Stimulated activated CD8-positive, alpha-beta memory T cell treated with anti-CD3 and anti-CD28 coated beads, Interleukin-15, amount 100 ng/mL, for 24 hours (primary cell): ENCODE measurements at regions not wholly inside any gene's neighbourhood (a gene's known extent, or its start where the extent isn't known, plus 50 kb on each side); places are given as distances from the start of the nearest gene placed in this dataset.

Experiments used
- DNase-seq: peaks from one replicate; pipeline ENCODE4 v3.0.0-alpha.2; 2020; ENCODE audit warnings: low read depth

DNA sequence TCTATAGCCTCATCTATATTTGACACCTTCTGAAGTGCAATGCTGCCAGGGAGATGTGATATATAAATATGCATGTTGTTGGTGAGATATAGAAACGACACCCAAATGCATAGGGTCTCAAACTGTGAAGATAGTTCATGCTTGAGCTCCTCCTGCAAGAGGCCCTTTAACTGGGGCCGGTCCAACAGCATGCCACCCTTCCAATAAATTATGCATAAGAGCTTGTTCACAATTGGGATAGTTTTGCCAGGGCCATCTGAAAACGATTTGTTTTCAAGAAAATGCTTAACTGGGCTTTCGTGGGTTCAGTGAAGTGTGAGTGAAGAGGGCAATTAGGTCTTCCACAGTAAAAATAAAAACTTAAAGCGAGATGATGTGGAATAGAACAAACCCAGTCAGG, 424.2 kb upstream of the WWC1 start:
- DNase-seq, result no peak

- DNase-seq, result no peak
Measured at GRCh38 chr5:167869125-167869524, 422.3 kb upstream of the WWC1 start.

DNA sequence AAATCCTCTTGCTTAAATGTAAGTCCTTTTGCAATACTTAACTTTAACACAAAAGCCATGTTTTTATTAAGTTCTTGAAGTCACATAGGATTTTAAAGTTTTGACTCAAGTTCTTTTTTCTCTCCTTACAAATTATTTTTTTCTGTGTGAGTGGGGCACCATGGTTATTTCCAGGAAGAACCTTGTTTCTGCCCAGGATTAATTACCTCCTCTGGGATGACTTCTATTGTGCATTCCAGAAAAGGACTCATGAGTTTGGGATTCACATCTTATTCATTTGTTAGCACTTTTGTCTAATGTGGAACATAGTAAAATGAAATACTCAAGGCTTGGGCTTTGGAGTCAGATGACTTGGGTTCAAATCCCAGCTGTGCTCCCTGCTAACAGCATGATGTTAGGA, 421.4 kb upstream of the WWC1 start:
- no peak for DNase-seq

DNA sequence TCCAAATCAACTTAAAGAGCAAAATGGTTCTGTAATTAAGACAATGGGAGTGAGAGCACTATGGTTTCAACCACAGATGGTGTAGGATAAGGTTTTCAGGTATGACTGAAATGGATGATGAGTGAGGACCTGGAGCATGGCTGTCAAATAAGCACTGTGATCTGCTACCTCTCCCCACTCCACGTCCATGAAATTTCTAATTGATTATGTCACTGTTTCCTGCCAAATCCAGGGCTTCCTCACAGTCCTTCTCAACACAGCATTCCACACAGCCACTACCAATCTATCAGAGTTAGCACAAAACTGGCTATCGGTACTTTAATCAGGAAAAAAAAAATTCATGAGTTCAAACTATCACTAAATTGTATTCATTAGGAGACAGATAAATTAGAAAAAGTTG, 420.4 kb upstream of the WWC1 start:
- DNase-seq, result no peak

GRCh38 chr5:167872791-167873190, 418.7 kb upstream of the WWC1 start:
- DNase-seq, result no peak

DNA sequence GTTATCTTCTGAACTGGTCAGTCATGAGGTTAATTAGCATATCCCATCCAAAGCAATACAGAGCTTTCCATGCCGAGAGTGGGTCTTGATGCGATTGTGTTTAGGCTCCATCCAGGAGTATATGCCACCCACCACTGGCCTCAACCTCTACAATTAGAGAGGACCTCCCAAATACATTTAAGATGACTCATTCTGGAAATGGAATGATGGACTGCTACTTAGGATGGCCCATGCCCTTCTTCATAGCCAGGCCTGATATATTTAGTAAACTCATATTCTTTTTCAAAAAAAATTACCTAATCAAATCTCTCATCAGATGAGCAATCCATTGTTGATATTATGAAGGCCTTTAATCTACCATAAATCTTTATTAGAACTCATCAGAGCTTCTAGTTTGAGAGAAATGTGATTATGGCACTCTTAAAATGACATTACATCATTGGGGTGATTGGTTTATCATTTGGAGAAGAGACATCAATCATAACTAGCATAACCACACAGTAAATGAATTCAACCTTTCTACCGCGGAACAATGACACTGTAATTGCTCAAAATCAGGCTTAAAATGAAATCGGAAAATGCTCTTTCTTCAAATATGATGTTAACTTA, 414.2 kb upstream of the WWC1 start:
- DNase-seq, result no peak

GRCh38 chr5:167877924-167878323, 413.5 kb upstream of the WWC1 start:
- no peak for DNase-seq

DNA sequence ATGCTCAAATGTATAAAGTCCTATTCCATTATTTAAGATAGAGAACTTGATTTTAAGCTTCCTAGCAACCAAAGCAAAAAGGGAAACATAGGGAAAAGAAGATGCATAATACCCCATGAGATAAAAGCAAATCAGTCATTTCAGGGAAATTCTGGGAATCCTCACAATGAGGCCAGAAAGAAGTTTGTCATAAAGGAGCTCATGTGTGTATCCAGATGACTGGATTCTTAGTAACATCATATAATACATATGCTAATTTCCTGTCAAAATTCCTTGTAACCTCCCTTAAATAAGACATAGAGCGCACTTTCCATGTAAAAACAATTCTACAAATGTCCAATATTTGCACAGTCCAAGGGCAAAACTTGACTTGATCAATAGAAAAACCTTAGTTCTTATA, 411.0 kb upstream of the WWC1 start:
- DNase-seq, result no peak

- DNase-seq, result no peak
Measured at GRCh38 chr5:167881041-167881440, 410.4 kb upstream of the WWC1 start.

DNA sequence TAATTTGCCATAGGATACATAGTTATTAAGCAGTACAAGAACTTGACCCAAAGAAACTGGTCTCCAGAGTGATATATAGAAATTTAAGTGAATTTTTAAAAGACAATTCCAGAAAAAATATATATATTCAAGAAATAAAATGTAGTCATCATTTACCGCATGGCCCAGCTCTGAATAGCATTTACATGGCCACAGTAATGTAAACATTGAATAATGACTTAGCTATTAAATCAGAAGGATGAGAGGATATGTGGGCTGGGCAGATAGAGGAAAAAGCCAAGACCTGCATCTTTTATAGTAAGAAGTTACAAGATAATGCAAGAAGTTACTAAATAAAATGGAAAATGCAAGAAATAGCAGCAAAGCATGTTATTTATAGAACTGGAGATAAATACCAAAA, 405.2 kb upstream of the WWC1 start:
- no peak for DNase-seq

- DNase-seq, result no peak
Measured at GRCh38 chr5:167888393-167888792, 403.1 kb upstream of the WWC1 start.

DNA sequence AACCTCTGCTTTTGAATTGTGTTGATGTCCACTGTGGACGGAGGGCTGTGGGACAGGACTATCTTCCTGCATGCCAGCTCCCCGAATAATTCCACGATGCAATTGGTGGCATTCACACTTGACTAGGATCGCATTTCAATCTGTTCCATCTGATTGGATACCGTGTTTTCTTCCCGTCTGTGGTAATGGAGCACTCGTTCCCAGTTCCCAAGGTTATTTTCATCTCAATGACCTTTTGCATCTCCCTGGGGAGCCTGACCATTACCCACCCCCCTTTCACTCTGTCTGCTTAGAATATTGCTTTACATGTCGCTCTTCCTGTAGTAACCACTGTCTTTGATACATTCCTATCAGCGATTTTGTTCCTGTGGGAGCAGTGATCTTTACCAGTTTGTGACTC, 402.2 kb upstream of the WWC1 start:
- no peak for DNase-seq

- DNase-seq, result no peak
Measured at GRCh38 chr5:167892352-167893115, 398.9 kb upstream of the WWC1 start.

DNA sequence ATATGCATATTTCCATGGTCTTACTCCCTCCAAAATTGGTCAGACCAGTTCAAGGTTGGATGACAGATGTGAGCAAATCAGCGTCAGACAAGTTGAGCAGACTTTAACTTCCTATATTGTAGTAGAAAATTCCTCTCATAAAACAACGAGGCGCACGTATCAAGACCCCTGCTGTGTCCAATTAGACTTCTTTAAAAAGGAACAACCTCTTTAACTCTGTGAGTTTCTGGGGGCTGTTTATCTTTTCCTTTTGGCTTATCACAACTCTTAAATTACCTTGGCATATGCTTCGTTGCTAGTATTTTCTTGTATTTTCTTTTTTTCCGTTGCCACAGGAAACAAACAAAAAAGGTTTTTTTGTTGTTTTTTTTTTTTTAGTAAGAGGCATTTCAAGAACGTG, 398.2 kb upstream of the WWC1 start:
- no peak for DNase-seq

DNA sequence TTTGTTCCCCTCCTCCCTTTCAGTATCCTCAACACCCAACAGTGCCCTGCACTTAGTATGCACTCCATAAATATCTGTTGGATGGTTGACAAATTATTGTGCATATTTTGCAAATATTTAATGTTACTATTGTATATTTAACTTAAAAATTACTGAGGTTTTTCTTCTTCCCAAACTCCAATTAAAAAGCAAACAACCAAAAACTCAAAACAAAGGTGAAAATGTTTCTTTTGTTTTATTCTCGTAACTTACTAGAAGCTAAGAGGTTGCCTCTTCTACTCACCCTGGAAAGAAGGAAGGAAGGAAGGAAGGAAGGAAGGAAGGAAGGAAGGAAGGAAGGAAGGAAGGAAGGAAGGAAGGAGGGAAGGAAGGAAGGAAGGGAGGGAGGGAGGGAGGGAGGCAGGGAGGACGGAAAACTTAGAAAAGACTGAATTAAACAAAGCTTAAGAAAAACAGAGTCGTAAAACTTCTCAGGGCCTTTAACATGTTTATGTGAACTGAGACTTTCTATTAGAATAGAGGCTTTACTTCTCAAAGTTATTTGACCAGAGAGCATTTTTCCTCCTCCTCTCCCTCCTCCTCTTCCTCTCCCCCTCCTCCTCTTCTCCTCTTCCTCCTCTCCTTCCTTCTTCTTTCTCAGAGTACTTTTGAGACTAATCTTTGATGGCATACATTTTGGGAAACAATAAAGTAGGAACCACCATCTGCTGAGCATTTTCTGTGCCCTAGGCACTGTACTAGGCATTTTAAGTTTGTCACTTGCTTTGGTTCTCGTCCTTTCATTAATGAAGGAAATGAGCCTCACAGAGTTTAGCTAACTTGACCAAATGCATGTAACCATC, 396.6 kb upstream of the WWC1 start:
- no peak for DNase-seq

DNA sequence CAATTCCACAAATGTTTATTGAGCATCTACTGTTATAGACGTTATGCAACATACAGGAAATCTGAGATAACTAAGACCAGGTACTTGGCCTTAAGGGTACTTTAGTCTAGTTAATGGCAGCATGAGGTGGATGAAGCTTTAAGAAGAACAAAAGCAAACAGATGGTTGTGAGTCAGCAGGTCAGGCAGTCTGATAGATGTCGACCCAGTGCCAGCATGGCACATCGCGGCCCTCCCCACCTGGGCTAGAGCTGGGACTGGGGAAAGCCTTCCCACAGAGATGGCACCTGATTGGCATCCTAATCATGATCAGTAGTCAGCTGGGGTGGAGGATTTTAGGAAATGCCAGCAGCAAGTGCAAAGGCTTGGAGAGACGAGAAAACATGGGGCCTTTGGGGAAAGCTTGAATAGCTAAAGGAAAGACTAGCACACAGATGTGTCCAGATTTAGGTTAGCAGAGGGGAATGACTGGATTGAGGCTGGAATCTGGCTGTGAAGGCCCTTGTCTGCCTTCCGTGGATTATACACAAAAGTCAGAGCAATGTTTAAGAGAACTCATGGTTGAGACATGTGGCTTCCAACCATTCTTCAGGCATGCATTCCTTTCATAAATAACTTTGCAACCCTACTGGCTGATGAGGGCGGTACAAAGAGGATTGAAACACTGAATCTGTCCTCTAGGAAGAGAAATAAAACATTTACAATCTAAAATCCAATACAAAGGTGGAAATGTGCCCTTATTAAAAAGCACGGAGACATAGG, 395.4 kb upstream of the WWC1 start:
- DNase-seq, result no peak

GRCh38 chr5:167896814-167897213, 394.6 kb upstream of the WWC1 start:
- no peak for DNase-seq

GRCh38 chr5:167897371-167897770, 394.1 kb upstream of the WWC1 start:
- no peak for DNase-seq

DNA sequence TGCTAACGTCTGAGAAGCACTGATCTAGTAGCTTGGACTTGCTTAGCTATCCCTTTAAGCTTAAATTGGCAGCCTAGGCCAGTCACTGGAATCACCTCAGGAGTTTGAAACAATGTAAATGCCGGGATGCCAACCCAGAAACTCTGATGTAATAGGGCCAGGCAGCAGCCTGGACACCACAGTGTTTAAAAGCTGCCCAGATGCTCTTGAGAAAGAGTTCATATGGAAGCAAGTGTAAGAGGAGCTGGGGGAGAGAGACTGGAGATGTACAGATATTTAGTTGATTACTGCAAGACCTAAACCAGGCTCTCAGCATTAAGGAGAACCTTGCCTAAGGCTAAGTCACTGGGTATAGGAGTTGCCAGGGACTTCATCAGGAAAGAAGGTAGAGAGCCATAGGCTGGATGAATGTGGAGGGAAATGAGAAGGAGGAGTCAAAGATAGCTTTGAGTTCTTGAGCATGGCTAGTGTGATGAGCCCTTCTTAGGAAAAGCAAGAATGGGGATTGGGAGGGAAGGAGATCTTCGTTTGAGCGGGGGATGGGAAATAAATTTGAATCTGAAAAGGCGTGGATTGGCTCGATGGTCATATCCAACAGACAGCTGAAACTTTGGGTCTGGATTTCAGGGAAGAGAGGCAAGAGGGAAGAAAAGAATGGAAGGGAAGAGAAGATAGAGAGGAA, 392.9 kb upstream of the WWC1 start:
- no peak for DNase-seq

- no peak for DNase-seq
Measured at GRCh38 chr5:167899490-167900070, 391.9 kb upstream of the WWC1 start.

DNA sequence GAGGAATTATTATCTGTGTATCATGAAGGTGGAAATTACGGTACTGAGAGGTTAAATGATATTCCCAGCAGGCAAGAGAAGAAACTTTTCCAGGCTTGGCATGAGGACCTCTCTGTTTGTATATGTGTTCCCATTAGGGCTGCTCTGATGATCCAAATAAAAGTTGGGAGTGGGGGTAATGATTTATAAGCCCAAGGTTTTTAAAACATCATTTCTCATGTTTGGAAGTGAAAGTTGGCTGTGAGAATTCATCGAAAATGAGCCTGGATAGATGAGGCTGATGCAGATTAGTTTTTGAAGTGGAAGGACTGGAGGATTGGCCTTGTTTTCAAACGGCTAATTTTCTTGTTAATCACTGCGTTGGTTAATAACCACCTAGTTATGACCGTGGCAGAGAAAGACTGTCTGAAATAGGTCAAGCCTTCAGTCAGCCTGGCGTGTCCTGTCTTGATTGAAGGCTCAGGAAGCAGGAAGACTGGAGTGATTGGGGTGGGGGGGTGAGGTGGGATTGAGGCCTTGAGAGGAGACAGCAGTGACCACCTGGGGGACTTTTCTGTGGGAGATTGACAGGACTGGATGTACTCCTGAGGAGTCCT, 391.0 kb upstream of the WWC1 start:
- DNase-seq, result no peak
